ENCODE measurements at regions not wholly inside any gene's neighbourhood (a gene's known extent, or its start where the extent isn't known, plus 50 kb on each side); places are given as distances from the start of the nearest gene placed in this dataset.

- TF ChIP-seq, protein P1, sequence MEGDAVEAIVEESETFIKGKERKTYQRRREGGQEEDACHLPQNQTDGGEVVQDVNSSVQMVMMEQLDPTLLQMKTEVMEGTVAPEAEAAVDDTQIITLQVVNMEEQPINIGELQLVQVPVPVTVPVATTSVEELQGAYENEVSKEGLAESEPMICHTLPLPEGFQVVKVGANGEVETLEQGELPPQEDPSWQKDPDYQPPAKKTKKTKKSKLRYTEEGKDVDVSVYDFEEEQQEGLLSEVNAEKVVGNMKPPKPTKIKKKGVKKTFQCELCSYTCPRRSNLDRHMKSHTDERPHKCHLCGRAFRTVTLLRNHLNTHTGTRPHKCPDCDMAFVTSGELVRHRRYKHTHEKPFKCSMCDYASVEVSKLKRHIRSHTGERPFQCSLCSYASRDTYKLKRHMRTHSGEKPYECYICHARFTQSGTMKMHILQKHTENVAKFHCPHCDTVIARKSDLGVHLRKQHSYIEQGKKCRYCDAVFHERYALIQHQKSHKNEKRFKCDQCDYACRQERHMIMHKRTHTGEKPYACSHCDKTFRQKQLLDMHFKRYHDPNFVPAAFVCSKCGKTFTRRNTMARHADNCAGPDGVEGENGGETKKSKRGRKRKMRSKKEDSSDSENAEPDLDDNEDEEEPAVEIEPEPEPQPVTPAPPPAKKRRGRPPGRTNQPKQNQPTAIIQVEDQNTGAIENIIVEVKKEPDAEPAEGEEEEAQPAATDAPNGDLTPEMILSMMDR (IDR thresholded peaks at IDR 0.05), result no peak
- DNase-seq (ENCODE audit: low spot score), result no peak
- H3K36me3 ChIP-seq, result no peaks in the 10 kb centered on the region
- no peak overlapping the region for H3K27ac ChIP-seq
- H3K4me3 ChIP-seq, result no peak overlapping the region
- H3K27me3 ChIP-seq, result no peaks in the 10 kb centered on the region
- H3K4me1 ChIP-seq, result no peaks in the 10 kb centered on the region
- no peaks in the 10 kb centered on the region for H3K9me3 ChIP-seq
Observed at GRCh38 chr21:28439788-28440187, 552.9 kb downstream of the LTN1 start.

DNA sequence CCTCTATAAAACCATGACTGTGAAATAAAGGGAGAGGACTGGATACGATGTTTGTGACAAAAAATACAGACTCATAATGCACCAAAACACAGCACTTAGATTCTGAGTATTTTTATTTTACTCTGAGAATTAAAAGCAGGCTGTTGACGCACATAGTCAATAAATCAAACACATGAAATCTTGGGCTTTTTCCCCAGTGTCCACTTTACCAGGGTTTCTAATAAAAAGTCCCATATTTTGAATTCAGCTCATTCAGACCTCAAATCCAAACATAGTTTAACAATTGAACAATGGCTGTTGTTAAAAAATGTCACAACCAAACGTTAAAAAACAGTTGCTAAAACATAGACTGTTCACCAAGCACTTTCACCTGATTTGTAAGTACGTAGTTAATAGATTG lies 553.4 kb downstream of the LTN1 start:
- Histone ChIP-seq H3K4me3 (no peak overlapping the region), H3K4me1 (no peaks in the 10 kb centered on the region), H3K9me3 (no peaks in the 10 kb centered on the region), H3K27ac (no peak overlapping the region), H3K27me3 (no peaks in the 10 kb centered on the region), H3K36me3 (no peaks in the 10 kb centered on the region)
- no peak for DNase-seq (ENCODE audit: low spot score)
- TF ChIP-seq, protein P1 (IDR thresholded peaks at IDR 0.05), result no peak

GRCh38 chr21:28437061-28437460 lies 555.6 kb downstream of the LTN1 start:
- H3K27ac ChIP-seq, result no peak overlapping the region
- TF ChIP-seq, protein P1 (IDR thresholded peaks at IDR 0.05), result no peak
- no peaks in the 10 kb centered on the region for H3K36me3 ChIP-seq
- H3K4me1 ChIP-seq, result no peaks in the 10 kb centered on the region
- no peak overlapping the region for H3K4me3 ChIP-seq
- no peaks in the 10 kb centered on the region for H3K9me3 ChIP-seq
- H3K27me3 ChIP-seq, result no peaks in the 10 kb centered on the region
- no peak for DNase-seq (ENCODE audit: low spot score)

DNA sequence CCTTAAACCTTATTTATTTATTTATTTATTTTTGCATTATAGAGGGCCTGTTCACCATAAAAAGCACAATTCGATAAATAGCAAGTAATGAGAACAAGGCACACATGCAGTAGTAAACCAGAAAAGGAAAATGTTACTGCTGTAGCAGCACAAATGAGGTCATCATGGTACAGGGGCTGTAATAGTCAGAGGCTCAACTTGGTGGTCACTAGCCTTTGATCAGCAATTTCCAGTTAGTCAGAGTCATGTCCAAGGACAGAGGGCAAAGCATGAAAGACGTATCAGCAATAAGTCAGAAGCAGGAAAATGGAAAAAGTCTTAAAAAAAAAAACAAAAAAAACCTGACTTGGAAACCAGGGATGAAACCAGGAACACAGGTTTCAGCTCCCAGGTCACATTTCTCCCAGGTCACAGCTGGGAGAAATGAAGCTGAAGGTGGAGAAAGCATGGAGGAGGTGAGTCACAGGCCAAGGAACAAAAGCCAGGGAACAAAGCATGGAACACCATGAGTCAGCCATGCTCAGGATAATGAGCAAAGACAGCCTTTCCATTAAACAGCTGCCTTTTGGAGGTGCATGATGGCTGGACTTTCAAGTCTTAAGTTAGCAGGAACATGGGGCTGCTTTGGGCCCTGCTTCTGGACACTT lies 556.3 kb downstream of the LTN1 start:
- Histone ChIP-seq H3K9me3 (no peaks in the 10 kb centered on the region), H3K27ac (no peak overlapping the region)
- TF ChIP-seq, protein P1 (IDR thresholded peaks at IDR 0.05), result no peak

DNA sequence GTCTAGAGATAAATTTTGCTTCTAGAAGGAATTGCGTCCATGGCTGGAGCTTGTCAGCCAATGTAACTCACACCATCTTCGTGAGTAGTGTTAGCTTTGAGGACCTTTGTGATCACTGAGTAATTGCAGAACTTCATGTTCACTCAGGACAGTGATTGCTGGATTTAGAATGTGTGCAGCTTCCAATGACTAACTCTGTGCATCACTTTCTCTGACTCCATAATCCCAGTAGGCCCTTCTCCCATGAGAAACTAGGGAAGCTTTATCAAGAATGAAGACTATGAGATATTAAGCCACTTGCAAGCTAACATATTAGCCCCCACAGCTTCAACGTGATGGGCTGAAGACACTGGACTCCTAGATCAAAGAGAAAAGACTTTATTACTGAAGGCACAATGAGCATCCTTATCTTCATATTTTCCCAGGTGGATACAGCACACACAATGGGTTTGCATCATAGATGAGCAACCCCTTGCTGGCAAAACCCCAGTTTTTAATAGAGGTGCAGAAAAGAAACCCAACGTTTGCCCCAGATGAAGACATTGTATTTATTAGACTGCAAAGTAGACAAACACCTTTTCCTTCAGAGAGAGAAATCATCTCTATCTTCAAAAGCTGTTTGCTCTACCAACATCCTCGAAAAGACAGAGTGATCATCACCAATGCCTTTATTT lies 561.0 kb downstream of the LTN1 start:
- Histone ChIP-seq H3K9me3 (no peaks in the 10 kb centered on the region), H3K36me3 (no peaks in the 10 kb centered on the region), H3K4me1 (no peaks in the 10 kb centered on the region), H3K27me3 (no peaks in the 10 kb centered on the region), H3K27ac (no peak overlapping the region), H3K4me3 (no peak overlapping the region)
- no peak for DNase-seq (ENCODE audit: low spot score)
- TF ChIP-seq, protein P1 (IDR thresholded peaks at IDR 0.05), result no peak

More for the DNA sequence above, 556.3 kb downstream of the LTN1 start:
- DNase-seq (ENCODE audit: low spot score), result no peak
- Histone ChIP-seq H3K4me1 (no peaks in the 10 kb centered on the region), H3K4me3 (no peak overlapping the region), H3K27me3 (no peaks in the 10 kb centered on the region), H3K36me3 (no peaks in the 10 kb centered on the region)
